IMR-90 (cell line): ENCODE measurements at regions not wholly inside any gene's neighbourhood (a gene's known extent, or its start where the extent isn't known, plus 50 kb on each side); places are given as distances from the start of the nearest gene placed in this dataset.

ENCODE experiments used
- ATAC-seq: fragments of 200-7000 bp; cut with Tn5 transposase; 2 replicates; pipeline ENCODE4 v1.9.1; 2020; ENCODE audit warnings: low read depth, mild to moderate bottlenecking, moderate library complexity
- BruUV-seq: library from RNA; stranded (reverse); fragments of 400-500 nt; replicated peaks from 2 replicates; lab custom pipeline; 2021; lab: Mats Ljungman, UMichigan
- CTCF ChIA-PET: fragments of 300-600 bp; formaldehyde crosslinking; extraction: SDS; loops from one replicate; lab custom pipeline; 2021; ENCODE audit warnings: antibody characterized with exemption; lab: Yijun Ruan, JAX
- POLR2A ChIA-PET: fragments of 300-600 bp; sonication (Branson Sonifier 250); formaldehyde crosslinking; loops from one replicate; lab custom pipeline; 2022; ENCODE audit warnings: antibody characterized with exemption; ENCODE audit not compliant: unreplicated experiment; lab: Charles Lee
- DNase-seq: peaks from one replicate; pipeline ENCODE4 v3.0.0; 2013
- H2AFZ ChIP-seq: replicated peaks from 2 replicates; pipeline ENCODE3; 2013; ENCODE audit warnings: low read length, mild to moderate bottlenecking; ENCODE audit not compliant: poor library complexity
- H2AK5ac ChIP-seq: 2 replicates; pipeline ENCODE4 v1.6.1; 2013; ENCODE audit warnings: low read depth, low read length, inconsistent platforms
- H2AK9ac ChIP-seq: replicated peaks from 2 replicates; pipeline ENCODE3; 2013; ENCODE audit warnings: mild to moderate bottlenecking, low read depth, low read length, moderate library complexity; ENCODE audit not compliant: poor library complexity
- H2BK120ac ChIP-seq: 2 replicates; pipeline ENCODE4 v1.6.1; 2013; ENCODE audit warnings: low read depth, low read length, inconsistent platforms
- H2BK15ac ChIP-seq: 3 replicates; pipeline ENCODE4 v1.6.1; 2013; ENCODE audit warnings: low read depth, low read length, inconsistent platforms
- H2BK20ac ChIP-seq: 2 replicates; pipeline ENCODE4 v1.6.1; 2013; ENCODE audit warnings: low read depth, mild to moderate bottlenecking, inconsistent platforms, low read length, moderate library complexity
- H2BK5ac ChIP-seq: 2 replicates; pipeline ENCODE4 v1.6.1; 2013; ENCODE audit warnings: mild to moderate bottlenecking, low read depth, low read length, inconsistent platforms; ENCODE audit not compliant: poor library complexity, severe bottlenecking
- H3K14ac ChIP-seq: replicated peaks from 2 replicates; pipeline ENCODE4 v1.6.1; 2013; ENCODE audit warnings: low read depth, low read length, inconsistent platforms
- H3K18ac ChIP-seq: 2 replicates; pipeline ENCODE4 v1.6.1; 2013; ENCODE audit warnings: low read depth, low read length, control low read depth
- H3K23ac ChIP-seq: 2 replicates; pipeline ENCODE4 v1.6.1; 2013; ENCODE audit warnings: low read depth, low read length, inconsistent platforms
- H3K27ac ChIP-seq: 2 replicates; pipeline ENCODE4 v1.5.1; 2013; ENCODE audit warnings: mild to moderate bottlenecking, control low read depth, low read length; ENCODE audit not compliant: insufficient read depth
- H3K27me3 ChIP-seq: 2 replicates; pipeline ENCODE4 v1.6.1; 2013; ENCODE audit warnings: low read length; ENCODE audit not compliant: control insufficient read depth, insufficient read depth
- H3K36me3 ChIP-seq: 2 replicates; pipeline ENCODE4 v1.6.1; 2013; ENCODE audit warnings: low read length, mixed read lengths; ENCODE audit not compliant: control insufficient read depth, insufficient read depth
- H3K4ac ChIP-seq: 2 replicates; pipeline ENCODE4 v1.6.1; 2013; ENCODE audit warnings: low read depth, low read length, inconsistent platforms
- H3K4me1 ChIP-seq: 2 replicates; pipeline ENCODE4 v1.6.1; 2013; ENCODE audit warnings: low read length, mixed read lengths; ENCODE audit not compliant: control insufficient read depth, insufficient read depth
- H3K4me2 ChIP-seq: 2 replicates; pipeline ENCODE4 v1.6.1; 2013; ENCODE audit warnings: low read depth, mild to moderate bottlenecking, control low read depth, low read length, moderate library complexity
- H3K4me3 ChIP-seq: 2 replicates; pipeline ENCODE4 v1.5.1; 2013; ENCODE audit warnings: low read depth, mild to moderate bottlenecking, control low read depth, low read length, moderate library complexity; ENCODE audit not compliant: insufficient read depth
- H3K56ac ChIP-seq: 2 replicates; pipeline ENCODE4 v1.6.1; 2013; ENCODE audit warnings: low read length, inconsistent platforms; ENCODE audit not compliant: insufficient read depth; ENCODE audit errors: extremely low read depth
- H3K79me1 ChIP-seq, 2 experiments: 2 replicates each; pipeline ENCODE4 v1.6.1; 2013; ENCODE audit warnings: low read length in 2 of 2, inconsistent platforms in 1 of 2, low read depth in 1 of 2
- H3K9ac ChIP-seq: 2 replicates; pipeline ENCODE4 v1.6.1; 2013; ENCODE audit warnings: low read depth, low read length, control low read depth
- H3K9me1 ChIP-seq: 2 replicates; pipeline ENCODE4 v1.6.1; 2013; ENCODE audit warnings: low read length, inconsistent platforms; ENCODE audit not compliant: insufficient read depth
- H3K9me3 ChIP-seq: 2 replicates; pipeline ENCODE4 v1.6.1; 2013; ENCODE audit warnings: low read length; ENCODE audit not compliant: control insufficient read depth, insufficient read depth
- H4K20me1 ChIP-seq: 2 replicates; pipeline ENCODE4 v1.6.1; 2013; ENCODE audit warnings: low read length, inconsistent platforms; ENCODE audit not compliant: insufficient read depth
- H4K5ac ChIP-seq: 2 replicates; pipeline ENCODE4 v1.6.1; 2013; ENCODE audit warnings: mild to moderate bottlenecking, low read depth, low read length, control low read depth
- H4K8ac ChIP-seq, 2 experiments: 2 replicates each; pipeline ENCODE4 v1.6.1; 2013; ENCODE audit warnings: low read depth in 2 of 2, low read length in 2 of 2, control low read depth in 1 of 2, inconsistent platforms in 1 of 2
- H4K91ac ChIP-seq: 2 replicates; pipeline ENCODE4 v1.6.1; 2013; ENCODE audit warnings: low read depth, low read length, inconsistent platforms; ENCODE audit not compliant: insufficient read depth
- BHLHE40 ChIP-seq: fragments of 150-350 bp; IDR thresholded peaks from 2 replicates; pipeline ENCODE4 v1.6.1; 2016; ENCODE audit warnings: mild to moderate bottlenecking, low read depth, low read length
- MAFK ChIP-seq: IDR thresholded peaks from 2 replicates; pipeline ENCODE4 v1.6.1; 2012; ENCODE audit warnings: low read depth, low read length, improper control_type of control experiment
- MXI1 ChIP-seq: IDR thresholded peaks from 2 replicates; pipeline ENCODE4 v1.6.1; 2012; ENCODE audit warnings: low read depth, mild to moderate bottlenecking, low read length, moderate library complexity, borderline replicate concordance
- POLR2A ChIP-seq: IDR thresholded peaks from 2 replicates; pipeline ENCODE4 v1.6.1; 2012; ENCODE audit warnings: mild to moderate bottlenecking, low read depth, low read length
- RAD21 ChIP-seq: IDR thresholded peaks from 2 replicates; pipeline ENCODE4 v1.6.1; 2012; ENCODE audit warnings: low read length, improper control_type of control experiment
- RCOR1 ChIP-seq: IDR thresholded peaks from 2 replicates; pipeline ENCODE4 v1.6.1; 2012; ENCODE audit warnings: mild to moderate bottlenecking, low read length, improper control_type of control experiment; ENCODE audit not compliant: insufficient replicate concordance
- SMC3 ChIP-seq: fragments of 150-350 bp; IDR thresholded peaks from 2 replicates; pipeline ENCODE4 v1.6.1; 2016; ENCODE audit warnings: low read depth, mild to moderate bottlenecking, antibody characterized with exemption, low read length, moderate library complexity
- WGBS, 2 experiments: methylation state at CpG; one replicate each; pipeline versions ENCODE4 v1.1.5 to v1.1.7; 2013; ENCODE audit warnings: missing lambda C conversion rate in 2 of 2; ENCODE audit not compliant: insufficient read length in 1 of 2; ENCODE audit errors: extremely low coverage in 2 of 2; 5-methylcytosine and 5-hydroxymethylcytosine counted together
- dilution Hi-C: fragments of 300-500 bp; cut with HindIII; formaldehyde crosslinking; loops from one replicate; pipeline ENCODE4 v1.14.3; 2018; ENCODE audit warnings: low sequenced_read_pairs; ENCODE audit not compliant: unreplicated experiment
- in situ Hi-C: fragments of 300-500 bp; cut with MboI; formaldehyde crosslinking; loops from 3 replicates; pipeline ENCODE4 v1.14.3; 2019; ENCODE audit warnings: low sequenced_read_pairs, inconsistent platforms, mixed read lengths
- intact Hi-C: fragments of 100-400 bp; cut with micrococcal nuclease; formaldehyde crosslinking; loops from 2 replicates; pipeline ENCODE4 v1.10.0; 2022

DNA sequence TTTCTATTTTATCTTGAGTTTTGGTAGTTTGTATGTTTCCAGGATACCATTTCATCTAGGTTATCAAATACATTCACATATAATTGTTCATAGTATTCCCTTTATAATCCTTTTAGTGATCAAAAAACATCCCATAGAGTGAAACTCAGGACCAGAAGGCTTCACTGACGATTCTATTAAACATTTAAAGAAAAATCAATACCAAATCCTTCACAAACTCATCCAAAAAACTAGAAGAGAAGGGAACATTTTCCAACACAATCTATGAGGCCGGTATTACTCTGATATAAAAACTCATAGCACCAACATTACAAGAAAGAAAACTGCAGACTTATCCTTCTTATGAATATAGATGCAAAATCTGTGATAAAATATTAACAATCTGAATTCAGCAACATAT, 203.4 kb downstream of the ANKRD50 start:
- Histone ChIP-seq H3K18ac (no peak overlapping the region), H4K8ac (no peak overlapping the region), H3K36me3 (no peaks in the 10 kb centered on the region), H4K91ac (no peak overlapping the region), H3K4ac (no peak overlapping the region), H2BK120ac (no peak overlapping the region), H3K14ac (no peak overlapping the region), H3K27ac (no peak overlapping the region), H3K4me3 (no peak overlapping the region), H3K23ac (no peak overlapping the region), H4K5ac (no peak overlapping the region), H2AK5ac (no peak overlapping the region), H3K9me3 (no peaks in the 10 kb centered on the region), H3K4me1 (no peaks in the 10 kb centered on the region), H3K56ac (no peak overlapping the region), H3K79me1 (no peaks in the 10 kb centered on the region), H4K20me1 (no peaks in the 10 kb centered on the region), H2BK5ac (no peak overlapping the region), H2BK20ac (no peak overlapping the region), H2BK15ac (no peak overlapping the region), H2AK9ac (no peak overlapping the region), H3K4me2 (no peak overlapping the region), H3K9me1 (no peaks in the 10 kb centered on the region), H2AFZ (no peak overlapping the region), H3K9ac (no peak overlapping the region), H3K27me3 (no peaks in the 10 kb centered on the region)
- ATAC-seq (no peak), DNase-seq (no peak)
- dilution Hi-C loops: no loop called here
- CTCF ChIA-PET: no interaction called here
- POLR2A ChIA-PET: no interaction called here
- intact Hi-C loops: no loop called here
- no CpG with 5 or more reads among the region's 2 CpGs for WGBS, 2 experiments
- no peak for TF ChIP-seq RAD21
- no peak for TF ChIP-seq RCOR1
- no peak for TF ChIP-seq MAFK
- TF ChIP-seq MXI1: no peak
- TF ChIP-seq POLR2A: no peak
- TF ChIP-seq BHLHE40: no peak
- no peak for TF ChIP-seq SMC3
- in situ Hi-C loops: no loop called here
- BruUV-seq: no TSS peak
